NCI-H2171 treated with DMSO at 0.1 percent for 48 hours (cell line): ENCODE measurements at regions not wholly inside any gene's neighbourhood (a gene's known extent, or its start where the extent isn't known, plus 50 kb on each side); places are given as distances from the start of the nearest gene placed in this dataset.
"Not testable (repeated sequence)": the region's sequence is repeated elsewhere in the genome, so short reads cannot be mapped to it uniquely, and the experiment has no call there.

Experiments used
- DNase-seq: peaks from one replicate; lab custom pipeline; 2025; lab: John Stamatoyannopoulos, UW

GRCh38 chr7:131676850-131677249, 120.4 kb upstream of the PODXL start:
- DNase-seq = not testable (repeated sequence)

- peak; percentile 83 for DNase-seq
Measured at GRCh38 chr7:131674131-131674530, 117.7 kb upstream of the PODXL start.

GRCh38 chr7:131673576-131673975, 117.1 kb upstream of the PODXL start:
- no peak for DNase-seq

- no peak for DNase-seq
Measured at GRCh38 chr7:131670406-131670805, 114.0 kb upstream of the PODXL start.

- DNase-seq = no peak
Measured at GRCh38 chr7:131667699-131668098, 111.3 kb upstream of the PODXL start.

GRCh38 chr7:131665021-131665420, 108.6 kb upstream of the PODXL start:
- no peak for DNase-seq

- no peak for DNase-seq
Measured at GRCh38 chr7:131664570-131664969, 108.1 kb upstream of the PODXL start.

GRCh38 chr7:131662301-131662873, 106.0 kb upstream of the PODXL start:
- DNase-seq = not testable (repeated sequence)

- DNase-seq = no peak
Measured at GRCh38 chr7:131657881-131658280, 101.5 kb upstream of the PODXL start.

- DNase-seq = no peak
Measured at GRCh38 chr7:131656980-131657723, 100.7 kb upstream of the PODXL start.

- DNase-seq = no peak
Measured at GRCh38 chr7:131655866-131656265, 99.4 kb upstream of the PODXL start.

GRCh38 chr7:131655447-131655846, 99.0 kb upstream of the PODXL start:
- no peak for DNase-seq

GRCh38 chr7:131654668-131655326, 98.4 kb upstream of the PODXL start:
- DNase-seq = peak; percentile 82

GRCh38 chr7:131654249-131654558, 97.8 kb upstream of the PODXL start:
- no peak for DNase-seq

- no peak for DNase-seq
Measured at GRCh38 chr7:131653418-131654248, 97.2 kb upstream of the PODXL start.

GRCh38 chr7:131652934-131653333, 96.5 kb upstream of the PODXL start:
- no peak for DNase-seq

- DNase-seq = no peak
Measured at GRCh38 chr7:131652194-131652593, 95.8 kb upstream of the PODXL start.

GRCh38 chr7:131649879-131650278, 93.5 kb upstream of the PODXL start:
- DNase-seq = no peak

- no peak for DNase-seq
Measured at GRCh38 chr7:131649003-131649541, 92.6 kb upstream of the PODXL start.

- DNase-seq = no peak
Measured at GRCh38 chr7:131648491-131648890, 92.1 kb upstream of the PODXL start.

- no peak for DNase-seq
Measured at GRCh38 chr7:131646203-131646602, 89.8 kb upstream of the PODXL start.

GRCh38 chr7:131642429-131642828, 86.0 kb upstream of the PODXL start:
- DNase-seq = no peak
